OCI-M2 (cell line): ENCODE measurements at regions not wholly inside any gene's neighbourhood (a gene's known extent, or its start where the extent isn't known, plus 50 kb on each side); places are given as distances from the start of the nearest gene placed in this dataset.

ENCODE experiments used
- DNase-seq: peaks from one replicate; lab custom pipeline; 2025; ENCODE audit not compliant: unreplicated experiment; lab: John Stamatoyannopoulos, UW

GRCh38 chr4:136581119-136581518, 951.2 kb downstream of the PCDH18 start:
- DNase-seq: no peak

- DNase-seq: no peak
Observed at GRCh38 chr4:136575146-136575545, 957.1 kb downstream of the PCDH18 start.

GRCh38 chr4:136573460-136573859, 958.8 kb downstream of the PCDH18 start:
- DNase-seq: no peak

DNA sequence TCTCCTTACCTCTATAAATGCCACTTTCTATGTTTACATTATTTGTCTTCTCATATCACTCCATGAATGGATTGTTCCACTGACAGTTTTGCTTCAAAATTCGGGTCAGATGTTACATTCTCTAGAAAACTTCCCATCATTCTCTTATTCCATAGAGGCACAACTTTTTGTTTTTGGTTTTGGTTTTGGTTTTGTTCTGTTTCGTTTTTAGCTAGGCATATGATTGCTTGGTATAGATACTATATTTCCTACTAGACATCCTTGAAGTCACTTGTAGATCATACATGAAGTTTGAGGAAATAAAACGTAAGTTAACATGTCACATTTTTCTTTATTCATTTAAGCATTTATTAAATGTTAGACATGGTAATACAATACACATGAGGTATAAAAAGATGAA, 961.0 kb downstream of the PCDH18 start:
- no peak for DNase-seq

- DNase-seq: no peak
Observed at GRCh38 chr4:136562834-136563233, 969.5 kb downstream of the PCDH18 start.

- no peak for DNase-seq
Observed at GRCh38 chr4:136558940-136559494, 973.3 kb downstream of the PCDH18 start.

GRCh38 chr4:136557396-136557795, 974.9 kb downstream of the PCDH18 start:
- DNase-seq: no peak

DNA sequence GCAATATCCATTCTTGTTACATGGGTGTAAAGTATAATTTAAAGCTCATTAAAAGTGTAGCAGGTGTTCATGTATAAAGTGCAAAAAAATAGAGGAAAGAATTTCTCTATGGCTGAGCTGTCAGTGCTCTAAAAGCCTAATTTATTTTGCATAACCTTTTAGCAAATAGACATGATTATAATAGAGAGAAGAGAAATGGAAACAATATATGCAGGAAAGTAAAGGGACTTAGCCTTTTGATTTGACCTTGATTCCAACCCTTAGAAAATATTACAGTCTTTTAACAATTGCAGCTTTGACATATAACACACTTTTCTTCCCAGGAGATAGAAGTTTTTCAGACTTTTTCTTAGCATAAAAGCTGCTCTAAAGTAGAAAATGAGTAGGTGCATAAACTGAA, 978.3 kb downstream of the PCDH18 start:
- DNase-seq: no peak

- no peak for DNase-seq
Observed at GRCh38 chr4:136551753-136552152, 980.5 kb downstream of the PCDH18 start.

- no peak for DNase-seq
Observed at GRCh38 chr4:136540747-136541146, 991.5 kb downstream of the PCDH18 start.

DNA sequence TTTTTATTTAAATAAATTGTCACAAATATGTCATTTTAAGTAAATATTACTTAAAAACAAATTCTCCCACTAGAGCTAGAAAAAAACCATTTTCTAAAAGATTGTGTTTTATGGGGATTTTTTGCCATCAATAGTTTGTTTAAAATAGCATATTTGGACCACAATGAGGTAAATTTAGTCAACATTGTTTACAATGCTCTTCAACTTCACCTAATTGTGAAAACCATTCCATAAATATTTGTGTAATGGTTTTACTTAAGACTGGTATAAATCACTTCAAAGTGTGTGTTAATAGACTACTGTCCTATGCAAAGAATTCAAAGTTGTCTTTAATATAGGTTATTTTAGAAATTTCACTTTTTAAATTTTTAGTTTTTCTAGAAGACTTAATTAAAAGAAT, 1004.2 kb downstream of the PCDH18 start:
- DNase-seq: no peak

DNA sequence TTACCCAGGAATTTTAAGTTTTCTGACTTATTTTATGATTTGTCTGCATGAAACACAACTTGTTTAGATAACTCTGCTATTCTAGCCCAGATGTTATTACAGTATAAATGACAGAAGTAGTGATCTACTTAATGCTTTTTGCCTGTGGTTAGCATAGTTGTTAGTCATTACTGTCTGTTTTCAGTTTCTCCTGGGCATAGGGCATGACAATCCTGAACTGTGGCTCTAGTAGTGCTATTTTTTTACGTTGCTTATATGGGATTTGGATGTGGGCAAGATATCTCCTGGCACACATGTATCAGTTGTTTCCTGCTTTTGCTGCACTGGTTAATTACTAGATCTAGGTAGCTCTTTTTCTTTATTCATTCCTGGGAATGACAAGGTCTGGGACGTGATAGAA, 1005.8 kb downstream of the PCDH18 start:
- no peak for DNase-seq

DNA sequence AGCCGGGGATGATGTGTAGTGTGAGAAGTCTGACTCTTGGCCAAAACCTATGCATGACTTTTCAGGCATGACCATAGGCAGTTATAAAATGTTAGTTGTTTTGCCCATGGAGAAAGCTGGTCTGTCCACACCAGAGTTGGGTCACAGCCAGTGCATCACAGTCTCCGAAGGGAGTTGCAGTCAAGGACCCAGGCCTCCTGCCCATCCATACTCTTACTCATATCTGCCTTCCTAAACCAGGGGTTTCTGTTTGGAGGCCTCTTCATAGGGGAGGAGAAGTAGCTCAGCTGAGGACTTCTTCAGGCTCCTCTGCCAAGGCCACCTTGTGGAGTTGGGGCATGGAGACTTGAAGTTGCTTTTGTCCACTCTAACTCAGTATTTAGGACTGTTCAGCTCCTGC, 1008.3 kb downstream of the PCDH18 start:
- DNase-seq: no peak

- no peak for DNase-seq
Observed at GRCh38 chr4:136516371-136516770, 1015.9 kb downstream of the PCDH18 start.

- no peak for DNase-seq
Observed at GRCh38 chr4:136505020-136505419, 1027.3 kb downstream of the PCDH18 start.

DNA sequence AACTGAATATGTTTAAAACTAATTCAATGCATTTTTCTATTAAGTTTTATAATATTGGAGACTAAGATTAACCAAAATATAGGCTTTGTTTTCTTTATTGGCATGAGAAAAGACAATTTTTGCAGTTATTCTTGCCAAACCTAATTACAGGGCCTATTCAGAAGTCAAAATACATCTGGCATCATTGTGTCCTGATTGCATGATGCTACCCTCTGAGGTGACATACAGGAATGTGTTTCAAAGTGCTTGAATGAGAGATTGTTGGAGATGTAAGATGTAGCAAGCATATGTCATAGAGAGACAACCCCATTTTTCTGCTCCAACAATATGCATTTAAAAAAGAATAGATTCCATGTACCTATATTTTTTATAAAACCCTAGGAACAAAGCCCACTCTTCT, 1036.4 kb downstream of the PCDH18 start:
- no peak for DNase-seq

DNA sequence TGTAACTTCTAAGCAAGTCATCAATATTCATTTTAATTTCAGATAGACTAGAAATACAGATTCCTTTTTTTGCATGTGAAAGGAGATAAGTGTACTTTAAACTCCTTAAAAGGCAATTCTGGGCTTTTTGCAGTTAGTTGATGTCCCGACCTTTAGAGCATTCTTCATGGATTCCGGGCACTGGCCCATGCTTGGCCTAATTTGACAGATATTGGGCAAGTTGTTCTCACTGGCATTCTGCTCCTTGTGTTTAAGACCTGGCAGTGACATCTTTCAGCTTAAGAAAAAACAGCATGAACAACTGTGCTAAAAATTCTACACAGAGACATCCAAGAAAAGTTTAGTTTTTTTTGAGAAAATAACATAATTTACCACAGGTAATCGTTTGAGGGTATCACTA, 1037.2 kb downstream of the PCDH18 start:
- DNase-seq: no peak

DNA sequence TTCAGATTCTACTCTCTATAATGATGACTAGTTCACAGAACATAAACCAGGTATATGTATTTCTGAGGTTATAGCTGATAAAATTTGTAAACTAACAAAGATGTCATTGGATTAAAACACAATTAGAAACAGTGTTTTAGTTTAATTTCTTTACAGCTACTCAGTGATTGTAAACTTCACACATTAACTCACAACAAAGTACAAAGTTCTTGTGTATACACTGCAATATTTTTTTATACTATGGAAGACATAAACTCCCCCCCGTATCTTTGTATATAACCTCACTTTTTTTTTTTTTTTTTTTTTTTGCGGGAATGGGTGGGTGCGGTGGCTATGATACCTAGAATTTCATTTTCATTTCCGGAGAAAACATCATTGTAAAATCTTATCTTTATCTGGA, 1043.2 kb downstream of the PCDH18 start:
- no peak for DNase-seq

DNA sequence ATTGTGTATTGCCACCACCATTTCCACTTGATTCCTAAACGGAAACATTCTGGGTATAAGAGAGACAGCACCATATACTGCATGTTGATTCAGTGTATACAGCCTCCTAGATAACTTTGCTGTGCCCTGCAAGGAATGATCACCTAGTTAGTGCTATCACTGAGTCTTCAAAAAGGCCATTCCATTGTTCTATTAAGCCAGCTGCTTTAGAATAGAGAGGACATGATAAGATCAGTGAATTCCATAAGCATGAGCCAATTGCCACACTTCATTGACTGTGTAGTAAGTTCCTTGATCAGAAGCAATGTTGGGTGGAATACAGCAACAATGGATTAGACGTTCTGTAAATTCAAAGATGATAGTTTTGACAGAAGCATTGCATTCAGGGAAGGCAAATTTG, 1047.3 kb downstream of the PCDH18 start:
- DNase-seq: no peak

DNA sequence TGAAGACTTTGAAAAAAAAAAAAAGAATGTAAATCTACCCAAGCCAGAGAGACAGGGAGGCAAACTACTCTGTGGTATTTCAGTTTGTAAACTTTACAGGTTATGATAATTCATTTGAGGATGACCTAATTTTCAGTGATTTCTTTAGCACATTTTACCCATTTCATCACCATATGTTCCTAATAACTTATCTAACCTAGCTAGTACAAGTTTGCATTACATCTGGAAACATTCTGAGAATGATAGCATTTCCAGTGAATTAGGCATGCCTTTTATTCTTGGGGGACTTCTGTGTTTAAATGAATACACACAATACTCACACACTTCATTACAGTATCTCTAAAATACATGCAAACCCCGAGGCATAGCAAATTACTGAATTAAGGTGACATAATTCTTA, 1055.5 kb downstream of the PCDH18 start:
- DNase-seq: no peak

- DNase-seq: no peak
Observed at GRCh38 chr4:136471051-136471450, 1061.2 kb downstream of the PCDH18 start.

DNA sequence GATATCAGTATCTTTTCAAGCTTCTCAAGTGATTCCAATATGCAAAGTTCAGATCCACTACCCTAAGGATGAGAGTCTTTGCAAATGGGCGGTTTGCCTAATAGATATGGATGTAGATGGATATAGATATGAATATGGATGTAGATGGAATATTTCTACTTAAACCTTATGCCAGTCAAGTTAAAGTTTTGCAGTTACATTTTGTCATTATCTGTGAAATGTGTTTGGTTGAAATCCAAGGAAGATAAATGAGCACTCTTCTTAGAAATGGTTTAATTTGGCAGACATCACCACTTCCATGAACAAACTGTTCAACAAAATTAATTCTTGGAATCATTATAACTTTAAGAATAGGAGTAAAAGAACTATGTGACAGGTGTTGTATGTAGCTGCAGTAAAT, 1066.6 kb downstream of the PCDH18 start:
- no peak for DNase-seq

- no peak for DNase-seq
Observed at GRCh38 chr4:136463941-136464340, 1068.4 kb downstream of the PCDH18 start.

- DNase-seq: no peak
Observed at GRCh38 chr4:136461533-136461932, 1070.8 kb downstream of the PCDH18 start.
